Common myeloid progenitor, CD34-positive (primary cell): ENCODE measurements at regions not wholly inside any gene's neighbourhood (a gene's known extent, or its start where the extent isn't known, plus 50 kb on each side); places are given as distances from the start of the nearest gene placed in this dataset.
A peak's percentile ranks its signal among the peaks of the same experiment; 100 is the strongest.
"Not testable (repeated sequence)": the region's sequence is repeated elsewhere in the genome, so short reads cannot be mapped to it uniquely, and the experiment has no call there.

Experiments
- CTCF ChIA-PET: fragments of 350-600 bp; sonication (Branson Sonifier 250); formaldehyde crosslinking; loops from one replicate; lab custom pipeline; 2021; ENCODE audit warnings: antibody characterized with exemption; lab: Charles Lee
- POLR2A ChIA-PET: fragments of 350-600 bp; sonication (Branson Sonifier 250); formaldehyde crosslinking; loops from one replicate; lab custom pipeline; 2021; ENCODE audit warnings: antibody characterized with exemption; lab: Charles Lee
- DNase-seq, 3 donors: peaks; one replicate each; pipeline versions ENCODE4 v3.0.0 to v3.0.0-alpha.2; 2013
- H3K27ac ChIP-seq, 2 experiments: 1 replicate in 1 of 2; 2 replicates in 1 of 2; pipeline ENCODE4 v1.7.0; 2013; ENCODE audit warnings: inconsistent platforms in 2 of 2, low read length in 2 of 2, mild to moderate bottlenecking in 2 of 2, low read depth in 1 of 2, moderate library complexity in 1 of 2; ENCODE audit not compliant: severe bottlenecking in 2 of 2, insufficient read depth in 1 of 2, poor library complexity in 1 of 2
- H3K27me3 ChIP-seq, 5 experiments: replicated peaks in 2 of 5; 1 replicate in 3 of 5; 2 replicates in 2 of 5; pipeline versions ENCODE4 v1.6.1 to v1.7.0; 2013; ENCODE audit warnings: low read length in 4 of 5, mild to moderate bottlenecking in 2 of 5, moderate library complexity in 2 of 5, inconsistent platforms in 1 of 5; ENCODE audit not compliant: insufficient read depth in 5 of 5, control insufficient read depth in 4 of 5
- H3K36me3 ChIP-seq, 4 experiments: 1 replicate in 2 of 4; 2 replicates in 2 of 4; pipeline versions ENCODE4 v1.6.1 to v1.7.0; 2013; ENCODE audit warnings: low read length in 3 of 4, control low read depth in 1 of 4, mild to moderate bottlenecking in 1 of 4; ENCODE audit not compliant: control insufficient read depth in 4 of 4, insufficient read depth in 4 of 4
- H3K4me1 ChIP-seq, 4 experiments: 1 replicate in 3 of 4; 2 replicates in 1 of 4; pipeline versions ENCODE4 v1.6.1 to v1.7.1; 2013; ENCODE audit warnings: low read length in 3 of 4, mild to moderate bottlenecking in 3 of 4, control low read depth in 1 of 4, inconsistent platforms in 1 of 4, moderate library complexity in 1 of 4; ENCODE audit not compliant: control insufficient read depth in 4 of 4, insufficient read depth in 4 of 4; ENCODE audit errors: control extremely low read depth in 1 of 4
- H3K4me3 ChIP-seq, 7 experiments: 1 replicate in 4 of 7; 2 replicates in 3 of 7; pipeline versions ENCODE4 v1.5.1 to v1.7.0; 2013; ENCODE audit warnings: mild to moderate bottlenecking in 7 of 7, low read length in 6 of 7, moderate library complexity in 6 of 7, inconsistent platforms in 2 of 7, low read depth in 2 of 7, control low read depth in 1 of 7; ENCODE audit not compliant: insufficient read depth in 4 of 7, control insufficient read depth in 1 of 7; ENCODE audit errors: extremely low read depth in 1 of 7
- H3K9me3 ChIP-seq, 5 experiments: 1 replicate in 4 of 5; 2 replicates in 1 of 5; pipeline versions ENCODE4 v1.6.1 to v1.7.1; 2013; ENCODE audit warnings: low read length in 4 of 5, mild to moderate bottlenecking in 2 of 5, inconsistent platforms in 1 of 5, low read depth in 1 of 5, moderate library complexity in 1 of 5; ENCODE audit not compliant: control insufficient read depth in 4 of 5, insufficient read depth in 2 of 5; ENCODE audit errors: control extremely low read depth in 1 of 5
- WGBS: methylation state at CpG from one replicate; pipeline ENCODE4 v1.1.5; 2013; ENCODE audit not compliant: insufficient coverage; 5-methylcytosine and 5-hydroxymethylcytosine counted together

- Histone ChIP-seq H3K4me3 (no peak overlapping the region), H3K27me3 (peaks cover 0 to 3% (median 0%) of the 10 kb centered on the region in 5 experiments), H3K27ac (no peak overlapping the region), H3K4me1 (no peaks in the 10 kb centered on the region), H3K9me3 (no peaks in the 10 kb centered on the region), H3K36me3 (no peaks in the 10 kb centered on the region)
- CTCF ChIA-PET = no interaction called here
- no peak for DNase-seq
- WGBS = no CpG with 5 or more reads among the region's 3 CpGs
- POLR2A ChIA-PET = no interaction called here
Observed at GRCh38 chr6:51182827-51183226, 364.2 kb downstream of the TFAP2B start.

DNA sequence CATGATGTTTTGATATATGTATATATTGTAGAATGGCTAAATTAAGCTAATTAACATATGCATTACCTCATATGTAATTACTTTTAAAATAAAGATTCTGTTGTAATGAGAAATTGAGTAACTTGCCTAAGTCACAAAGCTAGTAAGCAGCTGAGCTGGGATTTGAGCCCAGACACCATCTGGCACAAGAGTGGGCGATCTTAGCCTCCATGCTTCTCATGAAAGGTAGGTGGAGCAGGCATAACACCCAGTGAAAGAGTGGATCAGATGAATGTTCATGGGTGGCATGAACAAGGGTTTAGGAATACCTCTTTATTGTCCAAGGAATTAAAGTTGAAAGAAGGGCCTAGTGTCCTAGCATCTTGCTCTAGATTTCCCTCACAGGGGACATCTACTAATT lies 365.4 kb downstream of the TFAP2B start:
- H3K27me3 ChIP-seq = peaks cover 0 to 3% (median 0%) of the 10 kb centered on the region in 5 experiments
- WGBS = 91% methylated on average over 1 of the region's 1 CpG
- H3K36me3 ChIP-seq = no peaks in the 10 kb centered on the region
- H3K4me3 ChIP-seq = no peak overlapping the region
- H3K4me1 ChIP-seq = no peaks in the 10 kb centered on the region
- no peaks in the 10 kb centered on the region for H3K9me3 ChIP-seq
- H3K27ac ChIP-seq = no peak overlapping the region
- CTCF ChIA-PET = no interaction called here
- POLR2A ChIA-PET = no interaction called here
- DNase-seq = no peak

DNA sequence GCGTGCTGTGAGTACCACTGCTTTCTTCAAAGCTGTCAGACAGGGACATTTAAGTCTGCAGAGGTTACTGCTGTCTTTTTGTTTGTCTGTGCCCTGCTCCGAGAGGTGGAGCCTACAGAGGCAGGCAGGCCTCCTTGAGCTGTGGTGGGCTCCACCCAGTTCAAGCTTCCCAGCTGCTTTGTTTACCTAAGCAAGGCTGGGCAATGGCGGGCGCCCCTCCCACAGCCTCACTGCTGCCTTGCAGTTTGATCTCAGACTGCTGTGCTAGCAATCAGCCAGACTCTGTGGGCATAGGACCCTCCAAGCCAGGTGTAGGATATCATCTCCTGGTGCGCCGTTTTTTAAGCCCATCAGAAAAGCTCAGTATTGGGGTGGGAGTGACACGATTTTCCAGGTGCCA lies 374.5 kb downstream of the TFAP2B start:
- H3K27ac ChIP-seq, H3K36me3 ChIP-seq, DNase-seq, H3K4me3 ChIP-seq, H3K9me3 ChIP-seq, H3K4me1 ChIP-seq, H3K27me3 ChIP-seq, CTCF ChIA-PET, POLR2A ChIA-PET: not testable (repeated sequence)
- 97% methylated on average over 5 of the region's 7 CpGs for WGBS

- CTCF ChIA-PET = no interaction called here
- Histone ChIP-seq H3K27ac (no peak overlapping the region), H3K9me3 (no peaks in the 10 kb centered on the region), H3K4me1 (no peaks in the 10 kb centered on the region), H3K36me3 (no peaks in the 10 kb centered on the region), H3K27me3 (no peaks in the 10 kb centered on the region), H3K4me3 (no peak overlapping the region)
- POLR2A ChIA-PET = no interaction called here
- DNase-seq = peak in 1 of 3 donors; percentile 19
- WGBS = no CpG with 5 or more reads among the region's 2 CpGs
Observed at GRCh38 chr6:51199105-51199552, 380.5 kb downstream of the TFAP2B start.

GRCh38 chr6:51199733-51200260 lies 381.1 kb downstream of the TFAP2B start:
- no CpG with 5 or more reads among the region's 5 CpGs for WGBS
- Histone ChIP-seq H3K27ac (no peak overlapping the region), H3K36me3 (no peaks in the 10 kb centered on the region), H3K4me1 (no peaks in the 10 kb centered on the region), H3K9me3 (no peaks in the 10 kb centered on the region), H3K4me3 (no peak overlapping the region), H3K27me3 (no peaks in the 10 kb centered on the region)
- CTCF ChIA-PET = no interaction called here
- POLR2A ChIA-PET = no interaction called here
- no peak for DNase-seq

GRCh38 chr6:51200676-51201075 lies 382.0 kb downstream of the TFAP2B start:
- no peak for DNase-seq
- Histone ChIP-seq H3K9me3 (no peaks in the 10 kb centered on the region), H3K4me3 (no peak overlapping the region), H3K27ac (no peak overlapping the region), H3K36me3 (no peaks in the 10 kb centered on the region), H3K4me1 (no peaks in the 10 kb centered on the region), H3K27me3 (no peaks in the 10 kb centered on the region)
- ChIA-PET POLR2A (no interaction called here), CTCF (no interaction called here)
- 100% methylated on average over 1 of the region's 1 CpG for WGBS

DNA sequence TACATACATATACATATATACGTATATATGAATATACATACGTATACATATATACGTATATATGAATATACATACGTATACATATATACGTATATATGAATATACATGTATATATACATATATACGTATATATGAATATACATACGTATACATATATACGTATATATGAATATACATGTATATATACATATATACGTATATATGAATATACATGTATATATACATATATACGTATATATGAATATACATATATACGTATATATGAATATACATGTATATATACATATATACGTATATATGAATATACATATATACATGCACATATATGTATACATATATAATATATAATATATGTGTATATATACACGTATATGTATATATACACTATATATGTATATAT lies 384.0 kb downstream of the TFAP2B start:
- H3K4me1 ChIP-seq, H3K36me3 ChIP-seq, H3K27ac ChIP-seq, H3K9me3 ChIP-seq, H3K27me3 ChIP-seq, H3K4me3 ChIP-seq, POLR2A ChIA-PET, DNase-seq, CTCF ChIA-PET: not testable (repeated sequence)
- no CpG with 5 or more reads among the region's 13 CpGs for WGBS
